ENCODE measurements at regions not wholly inside any gene's neighbourhood (a gene's known extent, or its start where the extent isn't known, plus 50 kb on each side); places are given as distances from the start of the nearest gene placed in this dataset.
"Not testable (repeated sequence)": the region's sequence is repeated elsewhere in the genome, so short reads cannot be mapped to it uniquely, and the experiment has no call there.

GRCh38 chr3:152216960-152217865 is 51.5 kb upstream of the MBNL1 start:
- H3K27ac ChIP-seq (ENCODE audit: low read depth, low read length) = not testable (repeated sequence)

GRCh38 chr3:152218602-152219001 is 50.1 kb upstream of the MBNL1 start:
- Histone ChIP-seq H3K4me3 (ENCODE audit: low read depth in 1 of 2, low read length in 2 of 2) (no peak overlapping the region), H3K27ac (ENCODE audit: low read depth, low read length) (no peak overlapping the region), H3K27me3 (ENCODE audit: control insufficient read depth in 1 of 2, insufficient read depth in 2 of 2, low read length in 2 of 2) (no peaks in the 10 kb centered on the region), H3K9ac (ENCODE audit: low read depth in 1 of 2, low read length in 2 of 2) (no peak overlapping the region), H3K36me3 (ENCODE audit: control insufficient read depth in 1 of 2, insufficient read depth in 2 of 2, low read length in 2 of 2) (no peaks in the 10 kb centered on the region), H3K9me3 (ENCODE audit: control insufficient read depth in 1 of 2, low read length in 2 of 2) (no peaks in the 10 kb centered on the region), H3K4me1 (ENCODE audit: control insufficient read depth in 1 of 2, insufficient read depth in 2 of 2, low read length in 2 of 2) (no peaks in the 10 kb centered on the region)

More at GRCh38 chr3:152216960-152217865, 51.5 kb upstream of the MBNL1 start:
- H3K9me3 ChIP-seq (ENCODE audit: control insufficient read depth in 1 of 2, low read length in 2 of 2); H3K4me3 ChIP-seq (ENCODE audit: low read depth in 1 of 2, low read length in 2 of 2); H3K9ac ChIP-seq (ENCODE audit: low read depth in 1 of 2, low read length in 2 of 2); H3K27me3 ChIP-seq (ENCODE audit: control insufficient read depth in 1 of 2, insufficient read depth in 2 of 2, low read length in 2 of 2); H3K36me3 ChIP-seq (ENCODE audit: control insufficient read depth in 1 of 2, insufficient read depth in 2 of 2, low read length in 2 of 2); H3K4me1 ChIP-seq (ENCODE audit: control insufficient read depth in 1 of 2, insufficient read depth in 2 of 2, low read length in 2 of 2): not testable (repeated sequence)

Data from duodenal mucosa (tissue), 2 donors.